NCI-H345 treated with DMSO at 0.1 percent for 48 hours (cell line): ENCODE measurements at regions not wholly inside any gene's neighbourhood (a gene's known extent, or its start where the extent isn't known, plus 50 kb on each side); places are given as distances from the start of the nearest gene placed in this dataset.

Experiments
- DNase-seq: peaks from one replicate; lab custom pipeline; 2025; ENCODE audit not compliant: unreplicated experiment; lab: John Stamatoyannopoulos, UW

GRCh38 chr16:54585094-54585997, 298.8 kb upstream of the IRX3 start:
- DNase-seq: no peak

- DNase-seq: no peak
These were observed 297.5 kb upstream of the IRX3 start for GRCh38 chr16:54584121-54584520.

GRCh38 chr16:54582631-54583250, 296.2 kb upstream of the IRX3 start:
- no peak for DNase-seq

GRCh38 chr16:54579106-54579728, 292.6 kb upstream of the IRX3 start:
- DNase-seq: no peak

- no peak for DNase-seq
These were observed 291.1 kb upstream of the IRX3 start for GRCh38 chr16:54577651-54578128.

- no peak for DNase-seq
These were observed 290.2 kb upstream of the IRX3 start for GRCh38 chr16:54576785-54577184.

GRCh38 chr16:54568906-54569807, 282.6 kb upstream of the IRX3 start:
- no peak for DNase-seq

- no peak for DNase-seq
These were observed 278.3 kb upstream of the IRX3 start for GRCh38 chr16:54564841-54565240.

- no peak for DNase-seq
These were observed 268.0 kb upstream of the IRX3 start for GRCh38 chr16:54554581-54554980.

GRCh38 chr16:54548281-54548680, 261.7 kb upstream of the IRX3 start:
- DNase-seq: no peak

GRCh38 chr16:54547052-54547451, 260.5 kb upstream of the IRX3 start:
- DNase-seq: no peak

- DNase-seq: no peak
These were observed 259.9 kb upstream of the IRX3 start for GRCh38 chr16:54546521-54546920.

- DNase-seq: no peak
These were observed 259.4 kb upstream of the IRX3 start for GRCh38 chr16:54545854-54546511.

- no peak for DNase-seq
These were observed 258.1 kb upstream of the IRX3 start for GRCh38 chr16:54544553-54545180.

- no peak for DNase-seq
These were observed 256.4 kb upstream of the IRX3 start for GRCh38 chr16:54542805-54543505.

- no peak for DNase-seq
These were observed 254.1 kb upstream of the IRX3 start for GRCh38 chr16:54540525-54541180.

GRCh38 chr16:54538276-54538675, 251.7 kb upstream of the IRX3 start:
- no peak for DNase-seq

- no peak for DNase-seq
These were observed 247.4 kb upstream of the IRX3 start for GRCh38 chr16:54533856-54534490.
